ENCODE measurements at regions not wholly inside any gene's neighbourhood (a gene's known extent, or its start where the extent isn't known, plus 50 kb on each side); places are given as distances from the start of the nearest gene placed in this dataset.

GRCh38 chr21:16792101-16792500 lies 720.7 kb upstream of the CXADR start:
- no peak for DNase-seq

- no peak for DNase-seq
These were observed 717.9 kb upstream of the CXADR start for GRCh38 chr21:16794950-16795349.

GRCh38 chr21:16796776-16797175 lies 716.1 kb upstream of the CXADR start:
- no peak for DNase-seq

- no peak for DNase-seq
These were observed 715.3 kb upstream of the CXADR start for GRCh38 chr21:16797540-16797939.

- DNase-seq: no peak
These were observed 714.9 kb upstream of the CXADR start for GRCh38 chr21:16797966-16798365.

GRCh38 chr21:16800536-16801275 lies 712.1 kb upstream of the CXADR start:
- DNase-seq: no peak

GRCh38 chr21:16811011-16811410 lies 701.8 kb upstream of the CXADR start:
- no peak for DNase-seq

GRCh38 chr21:16811970-16812369 lies 700.9 kb upstream of the CXADR start:
- DNase-seq: no peak

- no peak for DNase-seq
These were observed 697.6 kb upstream of the CXADR start for GRCh38 chr21:16815243-16815642.

- no peak for DNase-seq
These were observed 691.3 kb upstream of the CXADR start for GRCh38 chr21:16821588-16821987.

GRCh38 chr21:16829532-16829931 lies 683.3 kb upstream of the CXADR start:
- DNase-seq: no peak

- DNase-seq: no peak
These were observed 680.1 kb upstream of the CXADR start for GRCh38 chr21:16832791-16833190.

- no peak for DNase-seq
These were observed 678.1 kb upstream of the CXADR start for GRCh38 chr21:16834791-16835190.

GRCh38 chr21:16837321-16837720 lies 675.5 kb upstream of the CXADR start:
- DNase-seq: no peak

- no peak for DNase-seq
These were observed 675.1 kb upstream of the CXADR start for GRCh38 chr21:16837721-16838120.

GRCh38 chr21:16838331-16838730 lies 674.5 kb upstream of the CXADR start:
- DNase-seq: no peak

GRCh38 chr21:16840538-16840937 lies 672.3 kb upstream of the CXADR start:
- DNase-seq: no peak

GRCh38 chr21:16841975-16842695 lies 670.7 kb upstream of the CXADR start:
- no peak for DNase-seq

- no peak for DNase-seq
These were observed 670.2 kb upstream of the CXADR start for GRCh38 chr21:16842696-16843035.

GRCh38 chr21:16847211-16847610 lies 665.6 kb upstream of the CXADR start:
- DNase-seq: no peak

- DNase-seq: no peak
These were observed 661.8 kb upstream of the CXADR start for GRCh38 chr21:16851054-16851453.

- no peak for DNase-seq
These were observed 657.6 kb upstream of the CXADR start for GRCh38 chr21:16855164-16855667.

- no peak for DNase-seq
These were observed 649.4 kb upstream of the CXADR start for GRCh38 chr21:16863362-16863905.

- DNase-seq: no peak
These were observed 648.9 kb upstream of the CXADR start for GRCh38 chr21:16863908-16864307.
